Panc1 (cell line): ENCODE measurements at regions not wholly inside any gene's neighbourhood (a gene's known extent, or its start where the extent isn't known, plus 50 kb on each side); places are given as distances from the start of the nearest gene placed in this dataset.

Experiments
- ATAC-seq: fragments of 200-7000 bp; cut with Tn5 transposase; 2 replicates; pipeline ENCODE4 v1.9.1; 2020; ENCODE audit warnings: mild to moderate bottlenecking, moderate library complexity
- BruUV-seq: library from RNA; stranded (reverse); fragments of 400-500 nt; replicated peaks from 2 replicates; lab custom pipeline; 2021; lab: Mats Ljungman, UMichigan
- CTCF ChIA-PET: fragments of 300-600 bp; sonication (Branson Sonifier 250); formaldehyde crosslinking; loops from one replicate; lab custom pipeline; 2022; ENCODE audit warnings: antibody characterized with exemption; lab: Charles Lee
- POLR2A ChIA-PET: fragments of 300-600 bp; sonication (Branson Sonifier 250); formaldehyde crosslinking; loops from one replicate; lab custom pipeline; 2022; ENCODE audit warnings: antibody characterized with exemption; lab: Charles Lee
- DNase-seq: peaks from one replicate; pipeline ENCODE4 v3.0.0-alpha.2; 2010; ENCODE audit warnings: low read depth, low spot score
- H3K27ac ChIP-seq: 2 replicates; pipeline ENCODE4 v1.5.1; 2011; ENCODE audit warnings: mild to moderate bottlenecking, low read length, inconsistent platforms
- H3K27me3 ChIP-seq: fragments of 200-500 bp; sonication (Bioruptor generic); 2 replicates; pipeline ENCODE4 v1.6.0; 2014; ENCODE audit warnings: low read length, inconsistent platforms; ENCODE audit not compliant: control insufficient read depth, insufficient read depth
- H3K36me3 ChIP-seq: fragments of 200-500 bp; sonication (Bioruptor generic); 2 replicates; pipeline ENCODE4 v1.5.1; 2014; ENCODE audit warnings: inconsistent platforms, mild to moderate bottlenecking, low read length, moderate library complexity; ENCODE audit not compliant: control insufficient read depth, insufficient read depth
- H3K4me1 ChIP-seq: 2 replicates; pipeline ENCODE4 v1.5.1; 2011; ENCODE audit warnings: inconsistent platforms, mild to moderate bottlenecking, low read length, moderate library complexity; ENCODE audit not compliant: control insufficient read depth, insufficient read depth
- H3K4me3 ChIP-seq, 2 experiments: 2 replicates each; pipeline ENCODE4 v1.5.1; 2011 to 2012; ENCODE audit warnings: low read depth in 2 of 2, low read length in 2 of 2, mild to moderate bottlenecking in 2 of 2, inconsistent platforms in 1 of 2, moderate library complexity in 1 of 2
- H3K9me3 ChIP-seq: fragments of 200-500 bp; sonication (Bioruptor generic); 2 replicates; pipeline ENCODE4 v1.5.1; 2014; ENCODE audit warnings: low read depth, mild to moderate bottlenecking, inconsistent platforms, low read length, moderate library complexity; ENCODE audit not compliant: control insufficient read depth, insufficient read depth
- POLR2AphosphoS5 ChIP-seq: IDR thresholded peaks from 2 replicates; pipeline ENCODE4 v1.6.1; 2012; ENCODE audit warnings: mild to moderate bottlenecking, low read depth, low read length, moderate library complexity
- REST ChIP-seq, 2 experiments: IDR thresholded peaks; 2 replicates each; pipeline ENCODE4 v1.6.1; 2011 to 2012; ENCODE audit warnings: low read depth in 2 of 2, control low read depth in 1 of 2, low read length in 1 of 2, mild to moderate bottlenecking in 1 of 2, moderate library complexity in 1 of 2; ENCODE audit not compliant: insufficient read depth in 1 of 2
- SIN3A ChIP-seq: IDR thresholded peaks from 2 replicates; pipeline ENCODE4 v1.6.1; 2012; ENCODE audit warnings: low read depth, mild to moderate bottlenecking, low read length, moderate library complexity, borderline replicate concordance; ENCODE audit not compliant: insufficient read depth
- TCF7L2 ChIP-seq: IDR thresholded peaks from 2 replicates; pipeline ENCODE4 v1.6.1; 2011; ENCODE audit warnings: mild to moderate bottlenecking, low read depth, low read length, inconsistent platforms
- in situ Hi-C: cut with HindIII; loops from 2 replicates; pipeline ENCODE4 v1.10.0; 2016; ENCODE audit warnings: low sequenced_read_pairs, low pct_unique_long_range_greater_than_20kb
- intact Hi-C: fragments of 100-400 bp; cut with micrococcal nuclease; formaldehyde crosslinking; loops from one replicate; pipeline ENCODE4 v1.10.0; 2022; ENCODE audit not compliant: unreplicated experiment
- TF ChIP-seq, protein P1 (sequence below): fragments of 450-650 bp; IDR thresholded peaks from 2 replicates; pipeline ENCODE4 v1.5.1; 2017; ENCODE audit warnings: mild to moderate bottlenecking

DNA sequence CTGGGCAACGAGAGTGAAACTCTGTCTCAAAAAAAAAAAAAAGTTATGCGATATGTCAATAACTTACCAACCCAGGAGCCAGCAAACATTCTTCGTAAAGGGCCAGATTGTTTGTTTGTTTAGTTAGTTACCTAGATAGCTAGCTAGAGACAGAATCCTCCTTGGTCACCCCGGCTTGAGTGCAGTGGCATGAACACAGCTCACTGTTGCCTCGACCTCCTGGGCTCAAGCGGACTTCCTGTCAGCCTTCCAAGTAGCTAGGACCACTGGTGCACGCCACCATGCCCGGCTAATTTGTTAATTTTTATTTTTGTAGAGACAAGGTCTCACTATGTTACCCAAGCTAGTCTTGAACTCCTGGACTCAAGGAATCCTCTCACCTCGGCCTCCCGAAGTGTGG, 113.0 kb downstream of the LITAF start:
- H3K27ac ChIP-seq: no peak overlapping the region
- no peak overlapping the region for H3K4me3 ChIP-seq
- ChIA-PET POLR2A (no interaction called here), CTCF (no interaction called here)
- DNase-seq: no peak
- H3K9me3 ChIP-seq: no peaks in the 10 kb centered on the region
- ATAC-seq: no peak
- no peaks in the 10 kb centered on the region for H3K27me3 ChIP-seq
- TF ChIP-seq REST (IDR thresholded peaks at IDR 0.05; ENCODE audit: insufficient read depth in 1 of 2, low read depth in 2 of 2, low read length in 1 of 2) (no peak), POLR2AphosphoS5 (no peak), SIN3A (no peak), TCF7L2 (no peak)
- TF ChIP-seq, protein P1, sequence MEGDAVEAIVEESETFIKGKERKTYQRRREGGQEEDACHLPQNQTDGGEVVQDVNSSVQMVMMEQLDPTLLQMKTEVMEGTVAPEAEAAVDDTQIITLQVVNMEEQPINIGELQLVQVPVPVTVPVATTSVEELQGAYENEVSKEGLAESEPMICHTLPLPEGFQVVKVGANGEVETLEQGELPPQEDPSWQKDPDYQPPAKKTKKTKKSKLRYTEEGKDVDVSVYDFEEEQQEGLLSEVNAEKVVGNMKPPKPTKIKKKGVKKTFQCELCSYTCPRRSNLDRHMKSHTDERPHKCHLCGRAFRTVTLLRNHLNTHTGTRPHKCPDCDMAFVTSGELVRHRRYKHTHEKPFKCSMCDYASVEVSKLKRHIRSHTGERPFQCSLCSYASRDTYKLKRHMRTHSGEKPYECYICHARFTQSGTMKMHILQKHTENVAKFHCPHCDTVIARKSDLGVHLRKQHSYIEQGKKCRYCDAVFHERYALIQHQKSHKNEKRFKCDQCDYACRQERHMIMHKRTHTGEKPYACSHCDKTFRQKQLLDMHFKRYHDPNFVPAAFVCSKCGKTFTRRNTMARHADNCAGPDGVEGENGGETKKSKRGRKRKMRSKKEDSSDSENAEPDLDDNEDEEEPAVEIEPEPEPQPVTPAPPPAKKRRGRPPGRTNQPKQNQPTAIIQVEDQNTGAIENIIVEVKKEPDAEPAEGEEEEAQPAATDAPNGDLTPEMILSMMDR: no peak
- H3K4me1 ChIP-seq: no peaks in the 10 kb centered on the region
- intact Hi-C loops: no loop called here
- no TSS peak for BruUV-seq
- in situ Hi-C loops: no loop called here
- H3K36me3 ChIP-seq: no peaks in the 10 kb centered on the region

DNA sequence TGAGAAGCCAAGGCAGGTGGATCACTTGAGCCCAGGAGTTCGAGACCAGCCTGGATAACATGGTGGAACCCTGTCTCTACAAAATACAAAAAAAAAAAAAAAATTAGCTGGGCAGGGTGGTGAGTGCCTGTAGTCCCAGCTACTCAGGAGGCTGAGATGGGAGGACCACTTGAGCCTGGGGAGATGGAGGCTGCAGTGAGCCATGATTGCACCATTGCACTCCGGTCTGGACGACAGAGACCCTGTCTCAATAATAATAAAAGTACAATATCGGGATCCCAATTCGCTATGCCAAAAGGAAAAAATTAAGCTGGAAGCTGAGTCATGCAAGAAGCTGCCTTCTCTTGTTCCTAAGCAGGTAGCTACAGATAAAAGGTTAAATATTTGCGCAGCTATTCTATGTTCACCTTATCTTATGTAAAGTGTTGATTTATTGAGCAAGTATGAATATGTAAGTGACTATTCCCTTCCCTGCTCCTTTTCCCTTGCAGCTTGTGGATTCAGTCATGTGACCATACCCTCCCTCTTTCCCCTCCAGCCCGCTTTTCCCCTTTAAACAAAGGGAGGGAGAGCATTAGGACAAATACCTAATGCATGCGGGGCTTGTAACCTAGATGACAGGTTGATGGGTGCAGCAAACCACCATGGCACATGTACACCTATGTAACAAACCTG, 112.0 kb downstream of the LITAF start:
- intact Hi-C loops: no loop called here
- no peak for TF ChIP-seq SIN3A
- Histone ChIP-seq H3K36me3 (no peaks in the 10 kb centered on the region), H3K4me1 (no peaks in the 10 kb centered on the region), H3K27ac (no peak overlapping the region), H3K9me3 (no peaks in the 10 kb centered on the region), H3K4me3 (no peak overlapping the region), H3K27me3 (no peaks in the 10 kb centered on the region)
- no TSS peak for BruUV-seq
- DNase-seq (no peak), ATAC-seq (no peak)
- POLR2A ChIA-PET: no interaction called here
- CTCF ChIA-PET: interaction anchor here (0.6 kb wide), 1 partner anchor 60 kb away, joined by 3 read pairs; no protein-coding TSS in a partner anchor
- in situ Hi-C loops: no loop called here

GRCh38 chr16:11475896-11476630, 110.7 kb downstream of the LITAF start:
- intact Hi-C loops: no loop called here
- no peaks in the 10 kb centered on the region for H3K9me3 ChIP-seq
- TF ChIP-seq POLR2AphosphoS5 (no peak), TCF7L2 (no peak), REST (IDR thresholded peaks at IDR 0.05; ENCODE audit: insufficient read depth in 1 of 2, low read depth in 2 of 2, low read length in 1 of 2) (no peak), SIN3A (no peak)
- TF ChIP-seq, protein P1: no peak
- DNase-seq (no peak), ATAC-seq (no peak)
- ChIA-PET POLR2A (interaction anchor here (0.5 kb wide), 1 partner anchor 9 kb away, joined by 3 read pairs; no protein-coding TSS in a partner anchor), CTCF (no interaction called here)
- H3K36me3 ChIP-seq: no peaks in the 10 kb centered on the region
- no peaks in the 10 kb centered on the region for H3K27me3 ChIP-seq
- no TSS peak for BruUV-seq
- no peaks in the 10 kb centered on the region for H3K4me1 ChIP-seq
- no peak overlapping the region for H3K27ac ChIP-seq
- H3K4me3 ChIP-seq: no peak overlapping the region
- in situ Hi-C loops: no loop called here
